GM12873 (cell line): ENCODE measurements at regions not wholly inside any gene's neighbourhood (a gene's known extent, or its start where the extent isn't known, plus 50 kb on each side); places are given as distances from the start of the nearest gene placed in this dataset.

ENCODE experiments used
- CTCF ChIP-seq: IDR thresholded peaks from 2 replicates; pipeline ENCODE4 v1.5.1; 2012; ENCODE audit warnings: low read depth, mild to moderate bottlenecking, moderate library complexity, low read length, control low read depth; ENCODE audit not compliant: insufficient read depth; ENCODE audit errors: missing control alignments

DNA sequence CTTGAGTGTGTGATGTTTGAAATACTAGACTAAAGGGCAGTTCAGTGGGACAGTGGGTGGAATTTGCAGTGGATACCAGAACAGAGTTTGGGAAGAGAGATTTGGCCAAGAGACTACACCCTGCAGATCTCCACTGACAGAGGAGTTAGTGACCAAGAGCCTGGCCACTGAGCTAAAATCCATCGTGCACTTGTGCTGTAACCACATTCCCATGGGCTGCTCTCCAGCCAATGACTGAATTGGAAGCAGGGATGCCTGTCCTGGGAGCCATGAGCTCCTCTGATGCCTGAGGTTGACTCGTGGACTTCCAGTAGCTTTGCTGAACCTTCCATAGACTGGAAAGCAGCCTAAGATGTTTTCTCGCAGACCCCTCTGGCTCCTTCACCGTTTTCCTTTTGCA, 296.1 kb downstream of the TRIML1 start:
- no peak for TF ChIP-seq CTCF

GRCh38 chr4:188437535-188437934, 298.3 kb downstream of the TRIML1 start:
- TF ChIP-seq CTCF: no peak

DNA sequence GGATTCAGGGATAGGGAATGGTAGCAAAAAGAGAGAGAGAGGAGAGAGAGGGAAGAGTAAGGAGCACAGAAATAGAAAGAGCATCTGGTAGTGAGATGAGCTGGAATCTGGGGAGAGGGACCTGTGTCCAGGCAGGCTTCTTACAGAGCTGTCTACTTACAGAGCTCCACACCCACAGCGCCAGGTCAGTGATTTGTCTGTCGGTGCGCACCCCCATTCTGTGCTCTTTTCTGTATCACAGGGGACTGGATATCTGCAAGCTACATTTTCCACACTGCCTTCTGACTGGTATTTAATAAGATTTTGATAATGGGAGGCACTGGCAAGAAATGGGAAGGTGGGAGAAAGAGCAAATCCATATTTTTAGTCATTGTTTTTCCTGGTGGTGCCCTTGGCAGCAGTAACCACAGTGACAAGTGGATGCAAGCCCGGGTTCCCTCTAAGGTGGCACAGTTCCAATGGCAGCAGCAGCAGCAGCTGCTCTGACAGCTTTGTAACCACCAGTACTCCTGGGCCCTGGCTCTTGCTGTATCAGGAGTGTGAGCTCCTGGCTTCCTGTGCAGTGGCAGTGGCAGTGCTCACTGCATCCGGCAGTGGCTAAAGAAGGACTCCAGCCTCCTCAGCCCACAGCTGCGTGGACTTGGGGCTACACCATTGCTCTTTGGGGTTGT, 300.5 kb downstream of the TRIML1 start:
- no peak for TF ChIP-seq CTCF

GRCh38 chr4:188444500-188444899, 305.3 kb downstream of the TRIML1 start:
- TF ChIP-seq CTCF: no peak

GRCh38 chr4:188450571-188450970, 311.3 kb downstream of the TRIML1 start:
- TF ChIP-seq CTCF: no peak

GRCh38 chr4:188452097-188452496, 312.9 kb downstream of the TRIML1 start:
- no peak for TF ChIP-seq CTCF

DNA sequence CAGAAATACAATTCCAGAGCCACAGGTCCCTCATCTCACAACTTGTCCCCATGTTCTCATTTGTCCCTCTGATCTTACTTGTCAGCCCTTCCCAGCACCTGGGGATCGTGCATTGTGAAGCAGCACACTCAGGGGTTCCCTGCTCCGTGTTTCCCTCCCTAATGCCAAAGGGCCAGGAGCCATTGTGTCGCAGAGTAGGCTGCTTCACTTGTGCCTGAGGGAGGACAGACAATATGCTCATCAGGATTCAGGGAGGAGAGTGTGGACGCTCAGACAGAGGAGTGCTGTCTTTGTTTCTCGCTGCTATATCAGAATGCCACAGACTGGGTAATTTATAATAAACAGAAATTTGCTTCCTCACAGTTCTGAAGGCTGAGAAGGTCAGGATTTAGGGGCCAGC, 315.3 kb downstream of the TRIML1 start:
- TF ChIP-seq CTCF: no peak
